Gastroesophageal sphincter (tissue), 3 donors: ENCODE measurements at regions not wholly inside any gene's neighbourhood (a gene's known extent, or its start where the extent isn't known, plus 50 kb on each side); places are given as distances from the start of the nearest gene placed in this dataset.

Experiments
- CTCF ChIP-seq, 4 experiments: fragments of 200-600 bp in 2 of 4; fragments of 450-650 bp in 2 of 4; sonication (generic) in 1 of 4; IDR thresholded peaks; one replicate each; pipeline ENCODE4 v1.5.1; 2017 to 2019; ENCODE audit warnings: antibody characterized with exemption in 4 of 4, mild to moderate bottlenecking in 2 of 4, moderate library complexity in 2 of 4
- POLR2AphosphoS5 ChIP-seq: sonication (generic); formaldehyde crosslinking; IDR thresholded peaks from one replicate; pipeline ENCODE4 v1.6.1; 2017; ENCODE audit warnings: antibody characterized with exemption

DNA sequence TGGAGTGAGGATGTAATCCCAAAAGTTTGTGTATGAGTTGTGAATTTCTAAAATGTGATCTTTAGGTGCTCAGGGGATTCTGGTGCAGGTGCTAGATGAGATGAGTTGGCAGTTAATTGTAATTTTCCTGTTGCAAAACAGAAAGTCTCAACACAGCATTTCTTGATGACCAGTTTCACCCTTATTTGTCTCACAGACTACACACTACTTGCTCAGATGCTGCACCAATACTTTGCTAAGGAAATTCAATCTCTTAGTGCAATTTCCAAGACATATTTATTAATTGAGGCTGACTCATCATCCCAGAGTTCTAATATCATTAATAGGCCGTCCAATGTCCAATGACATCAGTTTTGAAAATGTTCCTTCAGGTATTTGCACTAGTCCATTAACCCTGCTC lies 159.2 kb upstream of the SFRP2 start:
- no peak for TF ChIP-seq CTCF (IDR thresholded peaks at IDR 0.05)
- no peak for TF ChIP-seq POLR2AphosphoS5
